HUES48 (cell line): ENCODE measurements at regions not wholly inside any gene's neighbourhood (a gene's known extent, or its start where the extent isn't known, plus 50 kb on each side); places are given as distances from the start of the nearest gene placed in this dataset.
"Not testable (repeated sequence)": the region's sequence is repeated elsewhere in the genome, so short reads cannot be mapped to it uniquely, and the experiment has no call there.

Experiments
- H3K27ac ChIP-seq: one replicate; pipeline ENCODE4 v1.7.0; 2013; ENCODE audit warnings: low read depth, low read length, inconsistent platforms
- H3K27me3 ChIP-seq: 2 replicates; pipeline ENCODE4 v1.6.1; 2013; ENCODE audit warnings: mild to moderate bottlenecking, low read length; ENCODE audit not compliant: control insufficient read depth, insufficient read depth
- H3K36me3 ChIP-seq: 2 replicates; pipeline ENCODE4 v1.6.1; 2013; ENCODE audit warnings: low read length; ENCODE audit not compliant: control insufficient read depth, insufficient read depth
- H3K4me1 ChIP-seq: 2 replicates; pipeline ENCODE4 v1.6.1; 2013; ENCODE audit warnings: mild to moderate bottlenecking, low read length; ENCODE audit not compliant: control insufficient read depth, insufficient read depth
- H3K4me3 ChIP-seq: 2 replicates; pipeline ENCODE4 v1.5.1; 2013; ENCODE audit warnings: mild to moderate bottlenecking, low read depth, low read length
- H3K9ac ChIP-seq: 2 replicates; pipeline ENCODE4 v1.6.1; 2013; ENCODE audit warnings: mild to moderate bottlenecking, low read depth, low read length, moderate library complexity
- H3K9me3 ChIP-seq: 2 replicates; pipeline ENCODE4 v1.6.1; 2013; ENCODE audit warnings: low read length; ENCODE audit not compliant: control insufficient read depth, insufficient read depth

DNA sequence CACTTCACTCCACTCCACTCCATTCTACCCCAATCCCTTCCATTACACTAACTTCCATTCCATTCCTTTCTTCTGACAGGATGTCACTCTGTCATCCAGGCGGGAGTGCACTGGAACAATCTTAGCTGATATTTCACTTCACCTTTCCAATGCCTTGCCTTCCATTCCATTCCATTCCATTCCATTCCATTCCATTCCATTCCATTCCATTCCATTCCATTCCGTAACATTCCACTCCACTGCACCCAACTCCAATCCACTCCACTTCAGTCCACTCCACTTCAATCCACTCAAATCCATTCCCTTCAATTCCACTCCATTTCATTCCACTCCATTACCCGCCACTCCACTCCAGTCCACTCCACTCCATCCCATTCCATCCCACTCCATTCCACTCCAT is 1099.4 kb downstream of the TSPY10 start:
- H3K36me3 ChIP-seq = no peaks in the 10 kb centered on the region
- H3K4me3 ChIP-seq = no peak overlapping the region
- H3K27me3 ChIP-seq = no peaks in the 10 kb centered on the region
- no peak overlapping the region for H3K27ac ChIP-seq
- no peaks in the 10 kb centered on the region for H3K9me3 ChIP-seq
- H3K9ac ChIP-seq = no peak overlapping the region
- H3K4me1 ChIP-seq = no peaks in the 10 kb centered on the region

DNA sequence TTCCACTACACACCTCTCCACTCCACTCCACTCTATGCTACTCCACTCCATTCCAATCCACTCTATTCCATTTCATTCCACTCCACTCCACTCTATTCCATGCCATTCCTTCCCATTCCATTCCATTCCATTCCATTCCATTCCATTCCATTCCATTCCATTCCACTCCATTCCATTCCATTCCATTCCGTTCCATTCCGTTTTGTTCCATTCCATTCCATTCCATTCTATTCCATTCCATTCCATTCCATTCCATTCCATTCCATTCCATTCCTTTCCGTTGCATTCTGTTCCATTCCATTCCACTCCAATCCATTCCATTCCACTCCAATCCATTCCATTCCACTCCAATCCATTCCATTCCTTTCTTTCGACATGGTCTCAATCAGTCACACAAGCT is 1121.1 kb downstream of the TSPY10 start:
- not testable (repeated sequence) for H3K9ac ChIP-seq, H3K36me3 ChIP-seq, H3K4me1 ChIP-seq

DNA sequence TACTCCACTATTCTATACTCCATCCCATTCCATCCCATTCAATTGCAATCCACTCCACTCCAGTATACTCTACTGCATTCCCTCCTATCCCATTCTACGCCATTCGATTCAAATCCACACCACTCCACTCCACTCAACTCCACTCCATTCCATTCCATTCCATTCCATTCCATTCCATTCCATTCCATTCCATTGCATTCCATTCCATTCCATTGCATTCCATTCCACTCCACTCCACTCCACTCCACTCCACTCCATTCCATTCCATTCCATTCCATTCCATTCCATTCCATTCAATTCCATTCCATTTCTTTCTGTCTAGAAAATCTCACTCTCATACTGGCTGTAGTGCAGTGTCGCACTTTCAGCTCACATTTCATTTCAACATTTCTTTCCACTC is 1129.4 kb downstream of the TSPY10 start:
- not testable (repeated sequence) for H3K4me1 ChIP-seq, H3K27ac ChIP-seq, H3K9ac ChIP-seq, H3K4me3 ChIP-seq, H3K36me3 ChIP-seq, H3K27me3 ChIP-seq
- peaks cover 15% of the 10 kb centered on the region for H3K9me3 ChIP-seq

More for the DNA sequence above, 1121.1 kb downstream of the TSPY10 start:
- not testable (repeated sequence) for H3K27me3 ChIP-seq, H3K27ac ChIP-seq, H3K4me3 ChIP-seq
- H3K9me3 ChIP-seq = peaks cover 10% of the 10 kb centered on the region

DNA sequence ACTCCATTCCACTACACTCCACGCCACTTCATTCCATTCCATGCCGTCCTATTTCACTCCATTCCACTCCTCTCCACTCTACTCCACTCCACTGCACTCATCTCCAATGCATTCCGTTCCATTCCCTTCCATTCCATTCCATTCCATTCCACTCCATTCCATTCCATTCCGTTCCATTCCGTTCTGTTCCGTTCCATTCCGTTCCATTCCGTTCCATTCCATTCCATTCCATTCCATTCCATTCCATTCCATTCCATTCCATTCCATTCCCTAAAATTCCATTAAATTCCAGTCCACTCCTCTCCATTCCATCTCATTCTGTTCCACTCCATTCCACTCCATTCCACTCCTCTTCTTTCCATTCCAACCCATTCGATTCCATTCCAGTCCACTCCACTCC is 1139.1 kb downstream of the TSPY10 start:
- no peaks in the 10 kb centered on the region for H3K27me3 ChIP-seq

DNA sequence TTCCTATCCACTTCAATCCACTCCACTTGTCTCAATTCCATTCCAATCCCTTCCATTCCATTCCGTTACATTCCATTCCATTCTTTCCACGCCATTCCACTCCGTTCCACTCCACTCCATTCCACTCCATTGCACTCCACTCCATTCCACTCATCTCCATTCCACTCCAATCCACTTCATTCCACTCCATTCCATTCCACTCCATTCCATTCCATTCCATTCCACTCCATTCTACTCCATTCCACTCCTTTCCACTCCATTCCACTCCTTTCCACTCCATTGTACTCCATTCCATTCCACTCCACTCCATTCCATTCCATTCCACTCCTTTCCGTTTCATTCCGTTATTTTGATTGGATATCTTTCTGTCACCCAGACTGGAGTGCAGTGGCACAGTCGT is 1158.7 kb downstream of the TSPY10 start:
- H3K9ac ChIP-seq = no peak overlapping the region
- H3K9me3 ChIP-seq = peaks cover 6% of the 10 kb centered on the region
- no peaks in the 10 kb centered on the region for H3K4me1 ChIP-seq
- H3K27me3 ChIP-seq = no peaks in the 10 kb centered on the region
- H3K4me3 ChIP-seq = no peak overlapping the region
- H3K27ac ChIP-seq = no peak overlapping the region
- H3K36me3 ChIP-seq = no peaks in the 10 kb centered on the region

More for the DNA sequence above, 1139.1 kb downstream of the TSPY10 start:
- no peak overlapping the region for H3K9ac ChIP-seq
- no peaks in the 10 kb centered on the region for H3K36me3 ChIP-seq
- H3K9me3 ChIP-seq = peaks cover 12% of the 10 kb centered on the region
- H3K4me1 ChIP-seq = no peaks in the 10 kb centered on the region
- no peak overlapping the region for H3K27ac ChIP-seq
- H3K4me3 ChIP-seq = 0 out of 2 replicates have a peak overlapping the region, but pooled peaks have one; percentile 0
